Fibroblast of the conjunctiva (primary cell): ENCODE measurements at regions not wholly inside any gene's neighbourhood (a gene's known extent, or its start where the extent isn't known, plus 50 kb on each side); places are given as distances from the start of the nearest gene placed in this dataset.
A peak's percentile ranks its signal among the peaks of the same experiment; 100 is the strongest.

Experiments used
- DNase-seq: peaks from one replicate; pipeline ENCODE4 v3.0.0-alpha.2; 2010; ENCODE audit warnings: low read depth

GRCh38 chr9:82153032-82153431 is 164.5 kb downstream of the SPATA31D1 start:
- DNase-seq, result no peak

- no peak for DNase-seq
Observed at GRCh38 chr9:82154573-82154972, 166.0 kb downstream of the SPATA31D1 start.

GRCh38 chr9:82161876-82162275 is 173.3 kb downstream of the SPATA31D1 start:
- no peak for DNase-seq

GRCh38 chr9:82164159-82164558 is 175.6 kb downstream of the SPATA31D1 start:
- DNase-seq, result no peak

GRCh38 chr9:82167296-82167695 is 178.7 kb downstream of the SPATA31D1 start:
- no peak for DNase-seq

- no peak for DNase-seq
Observed at GRCh38 chr9:82168585-82168984, 180.0 kb downstream of the SPATA31D1 start.

GRCh38 chr9:82170866-82171265 is 182.3 kb downstream of the SPATA31D1 start:
- no peak for DNase-seq

- DNase-seq, result no peak
Observed at GRCh38 chr9:82171271-82171670, 182.7 kb downstream of the SPATA31D1 start.

GRCh38 chr9:82180711-82181110 is 192.1 kb downstream of the SPATA31D1 start:
- no peak for DNase-seq

- no peak for DNase-seq
Observed at GRCh38 chr9:82183181-82183860, 194.7 kb downstream of the SPATA31D1 start.

- no peak for DNase-seq
Observed at GRCh38 chr9:82184524-82184923, 196.0 kb downstream of the SPATA31D1 start.

- DNase-seq, result no peak
Observed at GRCh38 chr9:82188817-82189216, 200.2 kb downstream of the SPATA31D1 start.

GRCh38 chr9:82191082-82191770 is 202.7 kb downstream of the SPATA31D1 start:
- DNase-seq, result no peak

GRCh38 chr9:82192211-82192610 is 203.6 kb downstream of the SPATA31D1 start:
- no peak for DNase-seq

GRCh38 chr9:82196622-82197441 is 208.3 kb downstream of the SPATA31D1 start:
- DNase-seq, result no peak

- no peak for DNase-seq
Observed at GRCh38 chr9:82201196-82201595, 212.6 kb downstream of the SPATA31D1 start.

GRCh38 chr9:82202808-82203207 is 214.2 kb downstream of the SPATA31D1 start:
- peak; percentile 2 for DNase-seq

GRCh38 chr9:82206490-82206889 is 217.9 kb downstream of the SPATA31D1 start:
- no peak for DNase-seq

- no peak for DNase-seq
Observed at GRCh38 chr9:82206946-82207345, 218.4 kb downstream of the SPATA31D1 start.

GRCh38 chr9:82208741-82209450 is 220.3 kb downstream of the SPATA31D1 start:
- no peak for DNase-seq

- no peak for DNase-seq
Observed at GRCh38 chr9:82209797-82210470, 221.4 kb downstream of the SPATA31D1 start.

GRCh38 chr9:82212885-82213284 is 224.3 kb downstream of the SPATA31D1 start:
- DNase-seq, result no peak
